Stomach (tissue), 8 donors: ENCODE measurements at regions not wholly inside any gene's neighbourhood (a gene's known extent, or its start where the extent isn't known, plus 50 kb on each side); places are given as distances from the start of the nearest gene placed in this dataset.
"Not testable (repeated sequence)": the region's sequence is repeated elsewhere in the genome, so short reads cannot be mapped to it uniquely, and the experiment has no call there.

Experiments used
- DNase-seq, 2 donors: peaks; one replicate each; pipeline versions ENCODE4 v3.0.0 to v3.0.0-alpha.2; 2013 to 2019
- H3K27ac ChIP-seq, 5 donors: fragments of 200-600 bp in 4 of 5; sonication (generic) in 4 of 5; one replicate each; pipeline ENCODE4 v1.5.1; 2013 to 2019; ENCODE audit warnings: mild to moderate bottlenecking in 1 of 5, moderate library complexity in 1 of 5
- H3K27me3 ChIP-seq, 3 donors: fragments of 200-600 bp; sonication (generic); one replicate each; pipeline ENCODE4 v1.5.1; 2017 to 2019; ENCODE audit warnings: mixed run types in 1 of 3
- H3K36me3 ChIP-seq, 4 donors: fragments of 200-600 bp; sonication (generic); 1 replicate in 3 of 4; 2 replicates in 1 of 4; pipeline ENCODE4 v1.5.1; 2016 to 2019
- H3K4me1 ChIP-seq, 4 donors: fragments of 200-600 bp; sonication (generic); one replicate each; pipeline ENCODE4 v1.5.1; 2016 to 2019
- H3K4me3 ChIP-seq, 4 donors: fragments of 200-600 bp; sonication (generic) in 3 of 4; one replicate each; pipeline ENCODE4 v1.5.1; 2016 to 2019; ENCODE audit warnings: mild to moderate bottlenecking in 1 of 4
- H3K9me3 ChIP-seq, 4 donors: fragments of 200-600 bp; sonication (generic); one replicate each; pipeline ENCODE4 v1.5.1; 2016 to 2019
- EP300 ChIP-seq: sonication (generic); formaldehyde crosslinking; IDR thresholded peaks from one replicate; pipeline ENCODE4 v1.6.1; 2017; ENCODE audit warnings: antibody characterized with exemption
- POLR2A ChIP-seq, 4 donors: fragments of 450-650 bp; IDR thresholded peaks; one replicate each; pipeline ENCODE4 v1.6.1; 2016; ENCODE audit warnings: antibody characterized with exemption in 4 of 4, control low read depth in 2 of 4, mild to moderate bottlenecking in 1 of 4, moderate library complexity in 1 of 4
- POLR2AphosphoS5 ChIP-seq, 3 donors: sonication (generic); formaldehyde crosslinking; IDR thresholded peaks; one replicate each; pipeline ENCODE4 v1.6.1; 2016; ENCODE audit warnings: antibody characterized with exemption in 3 of 3
- WGBS, 5 donors: extraction: QIAGEN DNeasy Blood & Tissue Kit in 3 of 5; methylation state at CpG; one replicate each; pipeline versions ENCODE4 v1.1.5 to v1.1.7; 2013 to 2018; 5-methylcytosine and 5-hydroxymethylcytosine counted together
- intact Hi-C: fragments of 100-400 bp; cut with DNase I; formaldehyde crosslinking; loops from one replicate; pipeline ENCODE4 v1.15.1; 2023; ENCODE audit warnings: low total_unique reads
- TF ChIP-seq, protein P1 (sequence below), 7 experiments: fragments of 450-650 bp in 4 of 7; fragments of 200-600 bp in 3 of 7; sonication (generic) in 3 of 7; IDR thresholded peaks; one replicate each; pipeline ENCODE4 v1.5.1; 2016 to 2019; ENCODE audit warnings: antibody characterized with exemption in 7 of 7, control low read depth in 2 of 7, mild to moderate bottlenecking in 1 of 7
- donor health status: healthy with polysubstance abuse.
- donor health status: Bipolar disorder and iron deficiency.
- donor health status: healthy.

- 84 to 90% (median 86%) methylated on average over 9 of the region's 9 CpGs for WGBS, 5 donors
- Histone ChIP-seq H3K27ac (no peak overlapping the region), H3K9me3 (no peaks in the 10 kb centered on the region), H3K4me1 (peaks cover 0 to 8% (median 0%) of the 10 kb centered on the region in 4 donors), H3K36me3 (peaks cover 0 to 6% (median 2%) of the 10 kb centered on the region in 4 donors), H3K4me3 (no peak overlapping the region), H3K27me3 (no peaks in the 10 kb centered on the region)
- DNase-seq = no peak
- TF ChIP-seq POLR2AphosphoS5 (IDR thresholded peaks at IDR 0.05) = no peak
- TF ChIP-seq, protein P1, sequence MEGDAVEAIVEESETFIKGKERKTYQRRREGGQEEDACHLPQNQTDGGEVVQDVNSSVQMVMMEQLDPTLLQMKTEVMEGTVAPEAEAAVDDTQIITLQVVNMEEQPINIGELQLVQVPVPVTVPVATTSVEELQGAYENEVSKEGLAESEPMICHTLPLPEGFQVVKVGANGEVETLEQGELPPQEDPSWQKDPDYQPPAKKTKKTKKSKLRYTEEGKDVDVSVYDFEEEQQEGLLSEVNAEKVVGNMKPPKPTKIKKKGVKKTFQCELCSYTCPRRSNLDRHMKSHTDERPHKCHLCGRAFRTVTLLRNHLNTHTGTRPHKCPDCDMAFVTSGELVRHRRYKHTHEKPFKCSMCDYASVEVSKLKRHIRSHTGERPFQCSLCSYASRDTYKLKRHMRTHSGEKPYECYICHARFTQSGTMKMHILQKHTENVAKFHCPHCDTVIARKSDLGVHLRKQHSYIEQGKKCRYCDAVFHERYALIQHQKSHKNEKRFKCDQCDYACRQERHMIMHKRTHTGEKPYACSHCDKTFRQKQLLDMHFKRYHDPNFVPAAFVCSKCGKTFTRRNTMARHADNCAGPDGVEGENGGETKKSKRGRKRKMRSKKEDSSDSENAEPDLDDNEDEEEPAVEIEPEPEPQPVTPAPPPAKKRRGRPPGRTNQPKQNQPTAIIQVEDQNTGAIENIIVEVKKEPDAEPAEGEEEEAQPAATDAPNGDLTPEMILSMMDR (IDR thresholded peaks at IDR 0.05) = no peak
- TF ChIP-seq EP300 = no peak
- no peak for TF ChIP-seq POLR2A (IDR thresholded peaks at IDR 0.05)
- intact Hi-C loops = no loop called here
These were observed 105.6 kb downstream of the SLC25A47 start for GRCh38 chr14:100428727-100429126.

GRCh38 chr14:100429537-100429936, 106.4 kb downstream of the SLC25A47 start:
- 76 to 85% (median 83%) methylated on average over 3 of the region's 3 CpGs for WGBS, 5 donors

DNA sequence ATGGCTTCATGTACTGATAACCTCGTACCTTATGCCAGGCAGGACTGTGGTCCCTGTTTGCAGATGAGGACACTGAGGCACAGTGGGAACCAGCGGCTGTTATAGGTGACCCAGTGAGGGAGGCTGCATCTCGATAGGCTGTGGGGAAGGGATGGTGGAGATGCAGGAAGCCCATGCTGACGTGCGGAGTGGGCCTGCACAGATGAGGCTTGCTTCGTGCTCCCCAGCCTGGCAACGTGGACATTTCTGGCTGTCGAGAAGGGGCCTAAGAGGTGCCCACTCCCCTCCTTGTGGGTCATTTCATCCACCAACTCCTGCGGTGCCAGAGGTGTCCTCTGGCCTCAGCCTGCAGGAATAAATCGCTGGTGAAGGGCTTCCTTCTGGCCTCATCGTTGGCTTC, 107.4 kb downstream of the SLC25A47 start:
- 85 to 97% (median 94%) methylated on average over 10 to 11 of the region's 11 CpGs for WGBS, 5 donors
- no peaks in the 10 kb centered on the region for H3K9me3 ChIP-seq
- H3K27ac ChIP-seq = no peak overlapping the region
- peaks cover 0 to 2% (median 0%) of the 10 kb centered on the region in 4 donors for H3K4me1 ChIP-seq
- DNase-seq = no peak
- TF ChIP-seq POLR2A (IDR thresholded peaks at IDR 0.05) (no peak), POLR2AphosphoS5 (IDR thresholded peaks at IDR 0.05) (no peak), EP300 (no peak)
- TF ChIP-seq, protein P1 (IDR thresholded peaks at IDR 0.05) = no peak
- intact Hi-C loops = no loop called here
- no peak overlapping the region for H3K4me3 ChIP-seq
- H3K36me3 ChIP-seq = peaks cover 0 to 6% (median 2%) of the 10 kb centered on the region in 4 donors
- no peaks in the 10 kb centered on the region for H3K27me3 ChIP-seq

More at GRCh38 chr14:100429537-100429936, 106.4 kb downstream of the SLC25A47 start:
- H3K4me1 ChIP-seq = peaks cover 0 to 3% (median 0%) of the 10 kb centered on the region in 4 donors
- intact Hi-C loops = no loop called here
- peaks cover 0 to 6% (median 2%) of the 10 kb centered on the region in 4 donors for H3K36me3 ChIP-seq
- DNase-seq = no peak
- no peak overlapping the region for H3K27ac ChIP-seq
- TF ChIP-seq EP300 = no peak
- no peaks in the 10 kb centered on the region for H3K27me3 ChIP-seq
- H3K9me3 ChIP-seq = no peaks in the 10 kb centered on the region
- no peak overlapping the region for H3K4me3 ChIP-seq

DNA sequence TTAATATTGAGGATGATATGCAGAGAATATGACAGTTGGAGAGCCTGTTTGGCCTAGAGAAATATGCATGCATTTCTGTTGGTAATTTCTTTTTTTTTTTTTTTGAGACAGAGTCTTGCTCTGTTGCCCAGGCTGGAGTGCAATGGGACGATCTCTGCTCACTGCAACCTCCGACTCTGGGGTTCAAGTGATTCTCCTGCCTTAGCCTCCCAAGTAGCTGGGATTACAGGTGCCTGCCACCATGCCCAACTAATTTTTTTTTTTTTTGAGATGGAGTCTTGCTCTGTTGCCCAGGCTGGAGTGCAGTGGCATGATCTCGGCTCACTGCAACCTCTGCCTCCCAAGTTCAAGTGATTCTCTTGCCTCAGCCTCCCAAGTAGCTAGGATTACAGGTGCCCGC, 108.3 kb downstream of the SLC25A47 start:
- H3K27ac ChIP-seq, H3K4me3 ChIP-seq, DNase-seq, H3K9me3 ChIP-seq, H3K27me3 ChIP-seq, intact Hi-C loops, H3K36me3 ChIP-seq: not testable (repeated sequence)
- WGBS, 5 donors = 94 to 100% (median 97%) methylated on average over 4 of the region's 4 CpGs
- H3K4me1 ChIP-seq = peaks cover 0 to 10% (median 0%) of the 10 kb centered on the region in 4 donors

GRCh38 chr14:100432652-100433427, 109.7 kb downstream of the SLC25A47 start:
- 82 to 93% (median 85%) methylated on average over 5 of the region's 5 CpGs for WGBS, 5 donors
- Histone ChIP-seq H3K4me1 (peaks cover 0 to 19% (median 0%) of the 10 kb centered on the region in 4 donors), H3K36me3 (peaks cover 0 to 6% (median 2%) of the 10 kb centered on the region in 4 donors), H3K4me3 (no peak overlapping the region), H3K9me3 (no peaks in the 10 kb centered on the region), H3K27me3 (no peaks in the 10 kb centered on the region), H3K27ac (no peak overlapping the region)
- TF ChIP-seq POLR2AphosphoS5 (IDR thresholded peaks at IDR 0.05) (no peak), EP300 (no peak), POLR2A (IDR thresholded peaks at IDR 0.05) (no peak)
- TF ChIP-seq, protein P1 (IDR thresholded peaks at IDR 0.05) = no peak
- no peak for DNase-seq
- intact Hi-C loops = no loop called here
